ENCODE measurements at regions not wholly inside any gene's neighbourhood (a gene's known extent, or its start where the extent isn't known, plus 50 kb on each side); places are given as distances from the start of the nearest gene placed in this dataset.

GRCh38 chr15:69536726-69537512 is 84.3 kb downstream of the RPLP1 start:
- no peak for TF ChIP-seq CTCF (IDR thresholded peaks at IDR 0.05)
- no peaks in the 10 kb centered on the region for H3K9me3 ChIP-seq (ENCODE audit: control insufficient read depth, insufficient read depth, low read length)
- Mint-ChIP-seq H3K4me3 (no peak overlapping the region), H3K27ac (no peak overlapping the region), H3K9me3 (no peaks in the 10 kb centered on the region), H3K4me1 (peaks cover 12 to 16% of the 10 kb centered on the region in 2 donors), H3K27me3 (ENCODE audit: low read depth in 2 of 2) (peaks cover 45 to 65% of the 10 kb centered on the region in 2 donors), H3K36me3 (no peaks in the 10 kb centered on the region)
- intact Hi-C loops (cut with micrococcal nuclease): no loop called here
- no peaks in the 10 kb centered on the region for H3K36me3 ChIP-seq (ENCODE audit: control insufficient read depth, insufficient read depth, low read length)
- H3K27ac ChIP-seq (ENCODE audit: low read length): no peak overlapping the region
- WGBS (ENCODE audit: insufficient coverage): 92% methylated on average over 6 of the region's 7 CpGs
- DNase-seq (no peak), ATAC-seq (no peak)
- H3K4me1 ChIP-seq (ENCODE audit: control insufficient read depth, insufficient read depth, low read length): no peaks in the 10 kb centered on the region
- H3K4me3 ChIP-seq (ENCODE audit: low read length): no peak overlapping the region
- H3K27me3 ChIP-seq (ENCODE audit: control insufficient read depth, insufficient read depth, low read length): no peaks in the 10 kb centered on the region

GRCh38 chr15:69537901-69538300 is 85.3 kb downstream of the RPLP1 start:
- Histone ChIP-seq H3K27ac (ENCODE audit: low read length) (no peak overlapping the region), H3K27me3 (ENCODE audit: control insufficient read depth, insufficient read depth, low read length) (no peaks in the 10 kb centered on the region), H3K4me3 (ENCODE audit: low read length) (no peak overlapping the region), H3K9me3 (ENCODE audit: control insufficient read depth, insufficient read depth, low read length) (no peaks in the 10 kb centered on the region), H3K36me3 (ENCODE audit: control insufficient read depth, insufficient read depth, low read length) (no peaks in the 10 kb centered on the region), H3K4me1 (ENCODE audit: control insufficient read depth, insufficient read depth, low read length) (no peaks in the 10 kb centered on the region)
- H3K4me3 Mint-ChIP-seq: no peak overlapping the region
- H3K36me3 Mint-ChIP-seq: no peaks in the 10 kb centered on the region
- peaks cover 39 to 64% of the 10 kb centered on the region in 2 donors for H3K27me3 Mint-ChIP-seq (ENCODE audit: low read depth in 2 of 2)
- DNase-seq (no peak), ATAC-seq (no peak)
- intact Hi-C loops (cut with micrococcal nuclease): no loop called here
- H3K9me3 Mint-ChIP-seq: no peaks in the 10 kb centered on the region
- peaks cover 12 to 16% of the 10 kb centered on the region in 2 donors for H3K4me1 Mint-ChIP-seq
- TF ChIP-seq CTCF (IDR thresholded peaks at IDR 0.05): no peak
- no peak overlapping the region for H3K27ac Mint-ChIP-seq
- 100% methylated on average over 1 of the region's 1 CpG for WGBS (ENCODE audit: insufficient coverage)

- WGBS (ENCODE audit: insufficient coverage): 88% methylated on average over 5 of the region's 5 CpGs
- intact Hi-C loops (cut with micrococcal nuclease): no loop called here
- no peak for ATAC-seq
Measured at GRCh38 chr15:69538379-69538778, 85.8 kb downstream of the RPLP1 start.

More at GRCh38 chr15:69538379-69538778, 85.8 kb downstream of the RPLP1 start:
- H3K4me1 Mint-ChIP-seq: peaks cover 12 to 16% of the 10 kb centered on the region in 2 donors
- Histone ChIP-seq H3K27ac (ENCODE audit: low read length) (no peak overlapping the region), H3K36me3 (ENCODE audit: control insufficient read depth, insufficient read depth, low read length) (no peaks in the 10 kb centered on the region), H3K4me3 (ENCODE audit: low read length) (no peak overlapping the region), H3K4me1 (ENCODE audit: control insufficient read depth, insufficient read depth, low read length) (no peaks in the 10 kb centered on the region), H3K27me3 (ENCODE audit: control insufficient read depth, insufficient read depth, low read length) (no peaks in the 10 kb centered on the region), H3K9me3 (ENCODE audit: control insufficient read depth, insufficient read depth, low read length) (no peaks in the 10 kb centered on the region)
- H3K4me3 Mint-ChIP-seq: no peak overlapping the region
- no peak overlapping the region for H3K27ac Mint-ChIP-seq
- no peaks in the 10 kb centered on the region for H3K36me3 Mint-ChIP-seq
- H3K9me3 Mint-ChIP-seq: no peaks in the 10 kb centered on the region
- no peak for DNase-seq
- no peak for TF ChIP-seq CTCF (IDR thresholded peaks at IDR 0.05)
- peaks cover 35 to 62% of the 10 kb centered on the region in 2 donors for H3K27me3 Mint-ChIP-seq (ENCODE audit: low read depth in 2 of 2)
